GM12864 (cell line): ENCODE measurements at regions not wholly inside any gene's neighbourhood (a gene's known extent, or its start where the extent isn't known, plus 50 kb on each side); places are given as distances from the start of the nearest gene placed in this dataset.

Experiments
- DNase-seq: peaks from one replicate; pipeline ENCODE4 v3.0.0-alpha.2; 2011; ENCODE audit warnings: low read depth
- H3K4me3 ChIP-seq: 2 replicates; pipeline ENCODE4 v1.5.1; 2011; ENCODE audit warnings: mild to moderate bottlenecking, low read depth, low read length, control low read depth
- TF ChIP-seq, protein P1 (sequence below): IDR thresholded peaks from 2 replicates; pipeline ENCODE4 v1.5.1; 2011; ENCODE audit warnings: low read depth, mild to moderate bottlenecking, moderate library complexity, low read length, control low read depth, inconsistent platforms; ENCODE audit errors: missing control alignments

DNA sequence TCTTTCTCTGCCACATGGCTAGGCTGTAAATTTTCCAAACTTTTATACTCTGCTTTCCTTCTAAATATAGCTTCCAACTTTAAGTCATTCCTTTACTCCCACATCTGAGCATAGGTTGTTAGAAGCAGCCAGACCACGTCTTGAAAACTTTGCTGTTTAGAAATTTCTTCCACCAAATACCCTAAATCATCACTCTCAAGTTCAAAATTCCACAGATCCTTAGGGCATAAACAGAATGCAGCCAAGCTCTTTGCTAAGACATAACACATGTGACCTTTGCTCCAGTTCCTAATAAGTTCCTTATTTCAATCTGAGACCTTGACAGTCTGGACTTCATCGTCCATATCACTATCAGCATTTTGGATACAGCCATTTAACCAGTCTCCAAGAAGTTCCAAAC lies 749.9 kb downstream of the METTL15 start:
- no peak overlapping the region for H3K4me3 ChIP-seq
- TF ChIP-seq, protein P1, sequence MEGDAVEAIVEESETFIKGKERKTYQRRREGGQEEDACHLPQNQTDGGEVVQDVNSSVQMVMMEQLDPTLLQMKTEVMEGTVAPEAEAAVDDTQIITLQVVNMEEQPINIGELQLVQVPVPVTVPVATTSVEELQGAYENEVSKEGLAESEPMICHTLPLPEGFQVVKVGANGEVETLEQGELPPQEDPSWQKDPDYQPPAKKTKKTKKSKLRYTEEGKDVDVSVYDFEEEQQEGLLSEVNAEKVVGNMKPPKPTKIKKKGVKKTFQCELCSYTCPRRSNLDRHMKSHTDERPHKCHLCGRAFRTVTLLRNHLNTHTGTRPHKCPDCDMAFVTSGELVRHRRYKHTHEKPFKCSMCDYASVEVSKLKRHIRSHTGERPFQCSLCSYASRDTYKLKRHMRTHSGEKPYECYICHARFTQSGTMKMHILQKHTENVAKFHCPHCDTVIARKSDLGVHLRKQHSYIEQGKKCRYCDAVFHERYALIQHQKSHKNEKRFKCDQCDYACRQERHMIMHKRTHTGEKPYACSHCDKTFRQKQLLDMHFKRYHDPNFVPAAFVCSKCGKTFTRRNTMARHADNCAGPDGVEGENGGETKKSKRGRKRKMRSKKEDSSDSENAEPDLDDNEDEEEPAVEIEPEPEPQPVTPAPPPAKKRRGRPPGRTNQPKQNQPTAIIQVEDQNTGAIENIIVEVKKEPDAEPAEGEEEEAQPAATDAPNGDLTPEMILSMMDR, result no peak
- DNase-seq, result no peak

DNA sequence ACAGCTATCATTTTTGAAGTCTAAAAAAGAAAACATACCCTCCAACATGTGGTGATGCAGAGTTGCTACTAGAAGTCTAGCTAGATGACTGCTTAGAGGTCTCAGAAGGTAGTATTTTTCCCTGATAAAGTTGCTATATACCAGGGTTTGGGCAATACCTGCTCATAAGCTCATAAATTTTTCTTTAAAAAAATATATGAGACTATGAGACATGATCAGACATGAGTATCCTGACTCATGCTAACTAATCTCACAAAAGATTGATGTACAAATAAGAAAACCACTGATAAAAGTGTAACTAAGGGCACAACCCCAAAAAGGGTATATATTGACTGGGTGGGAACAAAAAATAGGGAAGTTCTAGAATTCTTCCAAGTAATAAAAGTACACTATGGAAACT lies 740.9 kb downstream of the METTL15 start:
- TF ChIP-seq, protein P1, result no peak
- no peak for DNase-seq
- H3K4me3 ChIP-seq, result no peak overlapping the region

DNA sequence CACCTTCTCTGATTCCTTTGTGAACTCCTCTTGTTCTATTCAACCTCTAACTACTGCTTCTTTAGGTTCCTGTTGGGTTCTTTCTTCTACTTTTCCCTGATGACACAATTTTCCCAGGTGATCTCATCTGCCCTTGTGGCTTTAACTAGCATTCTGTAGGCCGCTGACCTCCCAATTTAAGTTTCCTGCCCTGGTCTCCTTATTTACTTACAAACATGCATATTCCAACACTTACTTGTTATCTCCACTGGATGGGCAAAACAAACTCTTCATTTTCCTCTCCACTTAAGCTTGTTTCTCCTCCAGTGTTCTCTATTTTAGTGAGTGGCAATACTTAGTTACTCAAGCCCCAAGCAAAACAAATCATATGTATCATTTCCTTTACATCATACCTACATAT lies 734.5 kb downstream of the METTL15 start:
- no peak for DNase-seq
- no peak overlapping the region for H3K4me3 ChIP-seq
- TF ChIP-seq, protein P1, result no peak

DNA sequence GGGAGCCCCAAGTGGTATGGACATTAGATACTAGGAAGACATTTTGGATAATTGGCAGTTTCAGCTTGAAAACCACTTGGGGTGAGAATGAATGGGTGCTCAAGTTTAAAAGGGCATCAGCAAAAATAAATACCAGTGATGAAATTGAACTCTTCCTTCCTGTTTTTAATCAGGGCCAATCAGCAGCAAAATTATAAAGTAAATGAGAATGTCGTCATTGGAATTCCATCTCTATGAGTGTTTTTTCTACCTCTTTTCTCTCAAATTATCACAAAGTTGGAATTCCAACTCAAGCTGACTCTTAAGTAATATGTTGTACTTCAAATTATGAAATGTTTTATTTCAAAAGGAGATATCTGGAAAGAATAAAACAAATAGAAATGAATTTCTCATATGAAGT lies 730.6 kb downstream of the METTL15 start:
- DNase-seq, result no peak
- TF ChIP-seq, protein P1, result no peak
- H3K4me3 ChIP-seq, result no peak overlapping the region

DNA sequence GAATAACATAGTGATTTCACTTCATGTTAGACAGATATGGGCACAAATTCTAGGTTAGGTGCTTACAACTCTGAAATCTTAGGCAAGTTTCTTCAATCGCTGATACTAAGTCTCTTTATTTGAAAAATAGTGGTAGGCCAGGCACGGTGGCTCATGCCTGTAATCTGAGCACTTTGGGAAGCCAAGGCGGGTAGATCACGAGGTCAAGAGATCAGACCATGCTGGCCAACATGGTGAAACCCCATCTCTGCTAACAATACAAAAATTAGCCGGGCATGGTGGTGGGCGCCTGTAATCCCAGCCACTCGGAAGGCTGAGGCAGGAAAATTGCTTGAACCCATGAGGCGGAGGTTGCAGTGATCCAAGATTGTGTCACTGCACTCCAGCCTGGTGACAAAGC lies 729.4 kb downstream of the METTL15 start:
- DNase-seq, result no peak
- TF ChIP-seq, protein P1, result no peak
- no peak overlapping the region for H3K4me3 ChIP-seq

DNA sequence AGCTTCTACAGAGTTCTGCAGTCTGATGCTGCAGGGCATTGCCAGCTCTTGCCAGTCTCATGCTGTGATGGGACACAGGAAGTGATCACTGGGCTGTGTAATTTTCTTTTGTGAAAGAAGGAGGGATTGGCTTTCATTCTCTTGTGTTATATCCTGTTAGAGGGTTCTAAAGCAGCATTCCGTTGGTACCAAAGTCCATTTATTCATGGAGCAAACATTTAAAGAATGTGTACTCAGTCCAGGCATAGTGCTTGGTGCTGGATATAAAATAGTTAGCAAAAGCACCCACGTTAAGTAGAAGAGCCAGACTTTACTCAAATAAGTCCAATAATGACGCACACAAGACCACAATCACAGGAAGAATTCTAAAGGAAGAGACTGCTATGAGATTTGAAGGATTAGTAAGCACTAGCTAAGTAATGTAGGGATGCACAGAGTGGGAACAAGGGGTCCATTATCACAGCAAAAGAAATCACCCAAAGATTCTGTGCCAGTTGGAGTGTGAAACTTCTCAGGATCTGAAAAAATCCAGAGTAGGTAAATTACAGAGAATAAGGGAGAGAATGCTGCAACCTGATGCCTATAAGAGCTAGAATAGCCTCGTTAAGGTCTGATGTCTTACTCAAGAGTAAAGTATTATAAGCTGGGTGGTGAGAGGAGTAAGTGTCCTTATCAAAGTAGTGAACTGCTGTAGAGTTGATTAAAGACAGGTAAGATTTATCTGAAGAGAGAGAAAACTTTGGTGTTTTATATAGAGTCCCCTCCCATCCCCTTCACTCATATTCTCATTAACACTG lies 728.3 kb downstream of the METTL15 start:
- H3K4me3 ChIP-seq, result no peak overlapping the region
- TF ChIP-seq, protein P1, result no peak
- DNase-seq, result no peak

DNA sequence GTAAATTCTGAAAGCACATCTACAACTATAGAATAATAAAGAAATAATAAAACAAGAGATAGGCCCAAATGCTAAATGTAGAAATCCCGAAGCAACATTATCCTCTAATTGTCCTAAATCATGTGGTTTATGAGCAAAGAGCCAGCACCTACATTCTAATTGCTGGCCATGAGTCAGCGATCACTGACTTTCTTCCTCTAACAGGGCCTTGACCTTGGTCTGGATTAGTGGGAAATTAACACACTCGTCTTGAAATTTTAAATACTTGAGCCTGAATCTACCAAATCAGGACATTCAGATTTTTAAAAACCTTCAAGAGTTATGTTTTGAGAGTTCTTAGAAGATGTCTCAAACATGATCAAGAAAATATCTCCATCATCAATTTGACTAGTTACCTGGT lies 727.6 kb downstream of the METTL15 start:
- no peak for DNase-seq
- H3K4me3 ChIP-seq, result no peak overlapping the region
- TF ChIP-seq, protein P1, result no peak
